ENCODE measurements at regions not wholly inside any gene's neighbourhood (a gene's known extent, or its start where the extent isn't known, plus 50 kb on each side); places are given as distances from the start of the nearest gene placed in this dataset.

DNA sequence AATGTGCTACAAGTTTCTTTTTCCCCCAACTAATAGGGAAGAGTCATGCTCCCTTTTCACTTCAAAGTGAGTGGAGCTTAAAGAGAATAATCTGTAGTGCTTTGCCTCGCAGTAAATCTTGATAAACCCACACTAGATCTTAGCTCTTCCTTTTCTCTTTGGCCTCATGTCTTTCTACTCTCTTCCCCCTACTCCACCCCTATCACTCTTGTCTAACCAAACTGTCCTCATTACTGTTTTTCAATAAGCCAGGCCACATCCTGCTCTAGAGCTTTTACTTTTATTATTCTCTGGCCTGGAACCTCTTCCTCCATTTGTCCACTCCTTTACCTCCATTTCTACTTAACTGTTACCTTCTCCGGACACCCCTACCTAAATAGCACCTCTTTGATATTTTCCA is 291.0 kb upstream of the SATB1 start:
- no peak for TF ChIP-seq ZNF19 (tag by site-specific recombination; IDR thresholded peaks at IDR 0.05; ENCODE audit: low read depth)
- TF ChIP-seq ZNF138 (tag by site-specific recombination; IDR thresholded peaks at IDR 0.05; ENCODE audit: borderline replicate concordance), result no peak
- no peak for TF ChIP-seq ZNF394 (tag by site-specific recombination; IDR thresholded peaks at IDR 0.05; ENCODE audit: borderline replicate concordance)
- TF ChIP-seq, protein P1, sequence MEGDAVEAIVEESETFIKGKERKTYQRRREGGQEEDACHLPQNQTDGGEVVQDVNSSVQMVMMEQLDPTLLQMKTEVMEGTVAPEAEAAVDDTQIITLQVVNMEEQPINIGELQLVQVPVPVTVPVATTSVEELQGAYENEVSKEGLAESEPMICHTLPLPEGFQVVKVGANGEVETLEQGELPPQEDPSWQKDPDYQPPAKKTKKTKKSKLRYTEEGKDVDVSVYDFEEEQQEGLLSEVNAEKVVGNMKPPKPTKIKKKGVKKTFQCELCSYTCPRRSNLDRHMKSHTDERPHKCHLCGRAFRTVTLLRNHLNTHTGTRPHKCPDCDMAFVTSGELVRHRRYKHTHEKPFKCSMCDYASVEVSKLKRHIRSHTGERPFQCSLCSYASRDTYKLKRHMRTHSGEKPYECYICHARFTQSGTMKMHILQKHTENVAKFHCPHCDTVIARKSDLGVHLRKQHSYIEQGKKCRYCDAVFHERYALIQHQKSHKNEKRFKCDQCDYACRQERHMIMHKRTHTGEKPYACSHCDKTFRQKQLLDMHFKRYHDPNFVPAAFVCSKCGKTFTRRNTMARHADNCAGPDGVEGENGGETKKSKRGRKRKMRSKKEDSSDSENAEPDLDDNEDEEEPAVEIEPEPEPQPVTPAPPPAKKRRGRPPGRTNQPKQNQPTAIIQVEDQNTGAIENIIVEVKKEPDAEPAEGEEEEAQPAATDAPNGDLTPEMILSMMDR (tag by site-specific recombination; IDR thresholded peaks at IDR 0.05), result no peak
- no peak for TF ChIP-seq ZEB2 (tag by site-specific recombination; IDR thresholded peaks at IDR 0.05)
- no peak for TF ChIP-seq GFI1B (tag by site-specific recombination; IDR thresholded peaks at IDR 0.05)
- no peak for TF ChIP-seq ZNF843 (tag by site-specific recombination; IDR thresholded peaks at IDR 0.05)
- no peak for TF ChIP-seq ZNF404 (tag by site-specific recombination; IDR thresholded peaks at IDR 0.05)
- TF ChIP-seq ZNF354C (tag by site-specific recombination; IDR thresholded peaks at IDR 0.05; ENCODE audit: borderline replicate concordance, low read depth), result no peak

Data from HEK293 (cell line).